ENCODE measurements at regions not wholly inside any gene's neighbourhood (a gene's known extent, or its start where the extent isn't known, plus 50 kb on each side); places are given as distances from the start of the nearest gene placed in this dataset.

DNA sequence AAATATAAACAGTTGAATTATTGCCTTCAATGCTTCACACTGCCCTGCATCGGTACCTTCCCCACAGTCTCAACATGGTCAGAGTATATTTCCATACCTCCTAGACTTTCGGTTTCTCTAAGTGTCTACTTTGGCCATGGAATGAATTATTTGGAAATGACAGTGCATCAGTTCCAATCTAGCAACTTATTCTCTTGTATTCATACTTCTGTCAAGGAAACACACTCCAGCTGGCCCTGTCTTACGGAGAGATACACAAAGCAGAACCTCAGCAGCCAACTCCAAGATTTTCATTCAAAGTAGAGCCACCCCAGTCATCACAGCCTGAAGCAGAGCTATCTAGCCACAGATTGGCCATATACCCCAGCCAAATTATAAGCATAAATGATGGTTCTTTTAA, 518.4 kb upstream of the UBE2E2 start:
- Histone ChIP-seq H2AFZ (ENCODE audit: low read depth, low read length) (no peak overlapping the region), H3K79me2 (ENCODE audit: insufficient read depth, low read length) (no peaks in the 10 kb centered on the region), H3K4me1 (ENCODE audit: insufficient read depth, low read length) (no peaks in the 10 kb centered on the region), H3K4me3 (ENCODE audit: low read depth in 1 of 2, low read length in 2 of 2) (no peak overlapping the region), H3K27me3 (ENCODE audit: insufficient read depth, low read length, poor library complexity) (no peaks in the 10 kb centered on the region), H3K36me3 (ENCODE audit: insufficient read depth, low read length) (no peaks in the 10 kb centered on the region), H4K20me1 (ENCODE audit: insufficient read depth, low read length) (no peaks in the 10 kb centered on the region), H3K9ac (ENCODE audit: low read depth, low read length) (no peak overlapping the region), H3K9me3 (ENCODE audit: insufficient read depth, low read length, severe bottlenecking) (no peaks in the 10 kb centered on the region), H3K27ac (ENCODE audit: low read length) (no peak overlapping the region), H3K4me2 (ENCODE audit: insufficient read depth, low read length) (no peak overlapping the region)
- DNase-seq: no peak
- TF ChIP-seq CTCF (IDR thresholded peaks at IDR 0.05; ENCODE audit: borderline replicate concordance, extremely low read depth, low read length, poor library complexity, severe bottlenecking) (no peak), EZH2 (IDR thresholded peaks at IDR 0.05; ENCODE audit: borderline replicate concordance, low read depth, low read length, severe bottlenecking) (no peak)
- no peak for ATAC-seq (ENCODE audit: insufficient read depth, low read depth)

DNA sequence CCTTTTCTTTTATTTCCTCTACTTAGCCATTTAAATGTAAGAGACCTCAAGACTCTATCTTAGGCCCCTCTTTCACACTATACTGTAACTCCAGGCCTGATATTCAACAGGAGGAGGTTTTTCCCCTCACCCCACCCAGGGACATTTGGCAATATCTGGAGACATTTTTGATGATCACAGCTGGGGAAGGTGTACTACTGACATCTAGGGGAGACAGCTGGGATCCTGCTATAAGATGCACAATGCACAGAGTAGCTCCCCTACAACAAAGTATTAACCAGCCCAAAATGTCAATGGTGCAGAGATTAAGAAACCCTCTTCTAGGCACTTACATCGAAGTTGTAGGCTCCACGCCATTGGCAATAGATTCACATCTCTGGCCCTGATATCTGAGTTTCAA, 517.5 kb upstream of the UBE2E2 start:
- H3K36me3 ChIP-seq (ENCODE audit: insufficient read depth, low read length): no peaks in the 10 kb centered on the region
- no peaks in the 10 kb centered on the region for H3K27me3 ChIP-seq (ENCODE audit: insufficient read depth, low read length, poor library complexity)
- H3K27ac ChIP-seq (ENCODE audit: low read length): no peak overlapping the region
- H3K9ac ChIP-seq (ENCODE audit: low read depth, low read length): no peak overlapping the region
- no peaks in the 10 kb centered on the region for H4K20me1 ChIP-seq (ENCODE audit: insufficient read depth, low read length)
- H2AFZ ChIP-seq (ENCODE audit: low read depth, low read length): no peak overlapping the region
- H3K79me2 ChIP-seq (ENCODE audit: insufficient read depth, low read length): no peaks in the 10 kb centered on the region
- H3K4me2 ChIP-seq (ENCODE audit: insufficient read depth, low read length): no peak overlapping the region
- no peak overlapping the region for H3K4me3 ChIP-seq (ENCODE audit: low read depth in 1 of 2, low read length in 2 of 2)
- H3K9me3 ChIP-seq (ENCODE audit: insufficient read depth, low read length, severe bottlenecking): no peaks in the 10 kb centered on the region
- ATAC-seq (ENCODE audit: insufficient read depth, low read depth): no peak
- H3K4me1 ChIP-seq (ENCODE audit: insufficient read depth, low read length): no peaks in the 10 kb centered on the region
- TF ChIP-seq EZH2 (IDR thresholded peaks at IDR 0.05; ENCODE audit: borderline replicate concordance, low read depth, low read length, severe bottlenecking) (no peak), CTCF (IDR thresholded peaks at IDR 0.05; ENCODE audit: borderline replicate concordance, extremely low read depth, low read length, poor library complexity, severe bottlenecking) (peak; percentile 32)
- no peak for DNase-seq

GRCh38 chr3:22691407-22691806, 511.7 kb upstream of the UBE2E2 start:
- DNase-seq (no peak), ATAC-seq (ENCODE audit: insufficient read depth, low read depth) (no peak)
- Histone ChIP-seq H3K79me2 (ENCODE audit: insufficient read depth, low read length) (no peaks in the 10 kb centered on the region), H3K9ac (ENCODE audit: low read depth, low read length) (no peak overlapping the region), H3K36me3 (ENCODE audit: insufficient read depth, low read length) (no peaks in the 10 kb centered on the region), H3K4me2 (ENCODE audit: insufficient read depth, low read length) (no peak overlapping the region), H3K9me3 (ENCODE audit: insufficient read depth, low read length, severe bottlenecking) (no peaks in the 10 kb centered on the region), H3K27me3 (ENCODE audit: insufficient read depth, low read length, poor library complexity) (no peaks in the 10 kb centered on the region), H2AFZ (ENCODE audit: low read depth, low read length) (no peak overlapping the region), H3K4me1 (ENCODE audit: insufficient read depth, low read length) (no peaks in the 10 kb centered on the region), H4K20me1 (ENCODE audit: insufficient read depth, low read length) (no peaks in the 10 kb centered on the region), H3K27ac (ENCODE audit: low read length) (no peak overlapping the region), H3K4me3 (ENCODE audit: low read depth in 1 of 2, low read length in 2 of 2) (no peak overlapping the region)
- TF ChIP-seq EZH2 (IDR thresholded peaks at IDR 0.05; ENCODE audit: borderline replicate concordance, low read depth, low read length, severe bottlenecking): no peak

DNA sequence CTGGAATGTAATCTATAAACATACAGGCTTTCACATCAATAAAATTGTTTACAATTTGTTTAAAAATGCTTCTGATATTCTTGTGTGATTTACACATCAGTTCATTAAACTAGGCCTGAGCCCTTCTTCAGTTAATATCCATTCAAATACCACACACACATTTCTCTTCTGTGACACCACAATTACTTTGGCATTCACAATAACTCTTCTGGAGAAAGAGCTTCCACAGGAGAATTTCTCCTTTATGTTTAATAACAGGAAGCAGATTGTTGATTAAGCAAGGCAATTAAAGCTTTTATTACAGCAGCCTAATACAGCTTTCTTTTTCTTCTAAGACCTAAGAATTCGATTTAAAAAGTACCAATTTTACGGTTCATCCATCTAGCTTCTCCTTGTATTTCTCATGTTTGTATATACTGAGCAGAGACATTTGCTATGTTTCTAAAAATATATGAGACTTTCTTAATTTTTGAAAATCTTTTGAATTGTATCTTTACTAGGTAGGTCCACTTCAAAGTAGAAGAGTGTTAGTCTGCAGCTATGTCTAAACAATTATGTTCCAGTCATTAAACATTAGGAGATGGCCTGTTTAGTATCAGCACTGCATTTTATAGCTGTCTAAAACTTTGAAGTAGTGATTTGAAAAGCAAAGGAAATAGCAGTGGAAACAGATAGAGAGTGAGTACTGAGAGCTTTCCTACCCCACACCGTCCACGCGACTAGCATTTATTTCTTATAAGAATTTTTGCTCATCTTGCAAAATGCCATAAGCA, 511.1 kb upstream of the UBE2E2 start:
- Histone ChIP-seq H3K79me2 (ENCODE audit: insufficient read depth, low read length) (no peaks in the 10 kb centered on the region), H3K27me3 (ENCODE audit: insufficient read depth, low read length, poor library complexity) (no peaks in the 10 kb centered on the region), H3K36me3 (ENCODE audit: insufficient read depth, low read length) (no peaks in the 10 kb centered on the region), H3K4me3 (ENCODE audit: low read depth in 1 of 2, low read length in 2 of 2) (no peak overlapping the region), H3K4me2 (ENCODE audit: insufficient read depth, low read length) (no peak overlapping the region), H4K20me1 (ENCODE audit: insufficient read depth, low read length) (no peaks in the 10 kb centered on the region), H3K9me3 (ENCODE audit: insufficient read depth, low read length, severe bottlenecking) (no peaks in the 10 kb centered on the region), H3K27ac (ENCODE audit: low read length) (no peak overlapping the region), H2AFZ (ENCODE audit: low read depth, low read length) (no peak overlapping the region), H3K9ac (ENCODE audit: low read depth, low read length) (no peak overlapping the region), H3K4me1 (ENCODE audit: insufficient read depth, low read length) (no peaks in the 10 kb centered on the region)
- TF ChIP-seq CTCF (IDR thresholded peaks at IDR 0.05; ENCODE audit: borderline replicate concordance, extremely low read depth, low read length, poor library complexity, severe bottlenecking) (no peak), EZH2 (IDR thresholded peaks at IDR 0.05; ENCODE audit: borderline replicate concordance, low read depth, low read length, severe bottlenecking) (no peak)
- DNase-seq (no peak), ATAC-seq (ENCODE audit: insufficient read depth, low read depth) (no peak)

Data from DND-41 (cell line).